Tibial nerve (tissue), 3 donors: ENCODE measurements at regions not wholly inside any gene's neighbourhood (a gene's known extent, or its start where the extent isn't known, plus 50 kb on each side); places are given as distances from the start of the nearest gene placed in this dataset.

Experiments used
- CTCF ChIP-seq, 5 experiments: fragments of 200-600 bp in 3 of 5; fragments of 450-650 bp in 2 of 5; sonication (generic) in 3 of 5; IDR thresholded peaks; one replicate each; pipeline ENCODE4 v1.5.1; 2016 to 2019; ENCODE audit warnings: antibody characterized with exemption in 5 of 5, mild to moderate bottlenecking in 3 of 5, moderate library complexity in 2 of 5
- POLR2A ChIP-seq, 2 donors: fragments of 450-650 bp; IDR thresholded peaks; one replicate each; pipeline ENCODE4 v1.6.1; 2017; ENCODE audit warnings: antibody characterized with exemption in 2 of 2, mild to moderate bottlenecking in 2 of 2, moderate library complexity in 2 of 2

GRCh38 chr6:11858439-11858838 is 79.8 kb upstream of the ADTRP start:
- TF ChIP-seq POLR2A (IDR thresholded peaks at IDR 0.05), result no peak
- no peak for TF ChIP-seq CTCF (IDR thresholded peaks at IDR 0.05)
